SK-N-SH (cell line): ENCODE measurements at regions not wholly inside any gene's neighbourhood (a gene's known extent, or its start where the extent isn't known, plus 50 kb on each side); places are given as distances from the start of the nearest gene placed in this dataset.

Experiments
- CTCF ChIA-PET: fragments of 300-600, 350-600 bp; formaldehyde crosslinking; extraction: SDS; loops from one replicate; lab custom pipeline; 2021; lab: Yijun Ruan, JAX
- POLR2A ChIA-PET: fragments of 350-600 bp; sonication (Branson Sonifier 250); formaldehyde crosslinking; extraction: SDS; loops from one replicate; lab custom pipeline; 2020; ENCODE audit warnings: antibody characterized with exemption, inconsistent platforms; lab: Yijun Ruan, JAX
- DNase-seq: peaks from one replicate; pipeline ENCODE4 v3.0.0; 2012
- H2AFZ ChIP-seq: fragments of 200-600 bp; sonication (generic); 2 replicates; pipeline ENCODE4 v1.8.1; 2016; ENCODE audit warnings: antibody characterized with exemption, mild to moderate bottlenecking, low read depth
- H3F3A ChIP-seq: fragments of 200-600 bp; sonication (generic); replicated peaks from 2 replicates; pipeline ENCODE3; 2016; ENCODE audit warnings: antibody characterized with exemption, mild to moderate bottlenecking; ENCODE audit not compliant: insufficient read depth
- H3K27ac ChIP-seq, 2 experiments: fragments of 200-500 bp in 1 of 2; fragments of 200-600 bp in 1 of 2; sonication (Bioruptor generic) in 1 of 2; sonication (generic), shearing (Covaris generic) in 1 of 2; 2 replicates each; pipeline versions ENCODE4 v1.5.1 to v1.6.1; 2014 to 2016; ENCODE audit warnings: low read depth in 2 of 2, inconsistent platforms in 1 of 2, low read length in 1 of 2, mild to moderate bottlenecking in 1 of 2, mixed read lengths in 1 of 2
- H3K27me3 ChIP-seq: fragments of 200-600 bp; sonication (generic), shearing (Covaris generic); 2 replicates; pipeline ENCODE4 v1.6.1; 2016; ENCODE audit warnings: mixed run types; ENCODE audit not compliant: insufficient read depth
- H3K36me3 ChIP-seq, 2 experiments: fragments of 200-500 bp in 1 of 2; fragments of 200-600 bp in 1 of 2; sonication (Bioruptor generic) in 1 of 2; sonication (generic) in 1 of 2; replicated peaks in 1 of 2; 2 replicates each; pipeline versions ENCODE3 to v1.5.1; 2014 to 2016; ENCODE audit warnings: low read length in 1 of 2, mild to moderate bottlenecking in 1 of 2; ENCODE audit not compliant: insufficient read depth in 2 of 2, control insufficient read depth in 1 of 2
- H3K4me1 ChIP-seq, 2 experiments: fragments of 200-500 bp in 1 of 2; fragments of 200-600 bp in 1 of 2; sonication (Bioruptor generic) in 1 of 2; sonication (generic), shearing (Covaris generic) in 1 of 2; 2 replicates each; pipeline versions ENCODE4 v1.5.1 to v1.6.1; 2014 to 2016; ENCODE audit warnings: low read depth in 1 of 2, low read length in 1 of 2, mixed run types in 1 of 2; ENCODE audit not compliant: insufficient read depth in 2 of 2, control insufficient read depth in 1 of 2
- H3K4me2 ChIP-seq: fragments of 200-600 bp; sonication (generic), shearing (Covaris generic); 2 replicates; pipeline ENCODE4 v1.6.1; 2017; ENCODE audit warnings: mixed run types
- H3K4me3 ChIP-seq, 2 experiments: fragments of 200-500 bp in 1 of 2; fragments of 200-600 bp in 1 of 2; sonication (Bioruptor generic) in 1 of 2; sonication (generic), shearing (Covaris generic) in 1 of 2; 2 replicates each; pipeline versions ENCODE4 v1.5.1 to v1.8.1; 2014 to 2016; ENCODE audit warnings: low read depth in 2 of 2, inconsistent platforms in 1 of 2, low read length in 1 of 2, mild to moderate bottlenecking in 1 of 2, mixed read lengths in 1 of 2, moderate library complexity in 1 of 2
- H3K79me2 ChIP-seq: fragments of 200-600 bp; sonication (generic); 2 replicates; pipeline ENCODE4 v1.8.1; 2017; ENCODE audit warnings: mild to moderate bottlenecking; ENCODE audit not compliant: insufficient read depth
- H3K9ac ChIP-seq: fragments of 200-600 bp; sonication (generic); 2 replicates; pipeline ENCODE4 v1.6.1; 2017; ENCODE audit warnings: mixed run types
- H3K9me2 ChIP-seq: fragments of 200-600 bp; sonication (generic); 2 replicates; pipeline ENCODE4 v1.6.1; 2017; ENCODE audit warnings: mixed run types
- H3K9me3 ChIP-seq: fragments of 200-600 bp; sonication (generic); 2 replicates; pipeline ENCODE4 v1.6.1; 2017; ENCODE audit warnings: mixed run types, mild to moderate bottlenecking, moderate library complexity
- H4K20me1 ChIP-seq: fragments of 200-600 bp; sonication (generic); 2 replicates; pipeline ENCODE4 v1.6.1; 2017; ENCODE audit warnings: mild to moderate bottlenecking, mixed run types; ENCODE audit not compliant: insufficient read depth
- CTCF ChIP-seq: fragments of 200-600 bp; sonication (generic); IDR thresholded peaks from 2 replicates; pipeline ENCODE4 v1.6.1; 2017; ENCODE audit warnings: antibody characterized with exemption, mild to moderate bottlenecking, moderate library complexity
- ELF1 ChIP-seq: IDR thresholded peaks from 2 replicates; pipeline ENCODE4 v1.4.0; 2012
- EP300 ChIP-seq, 2 experiments: IDR thresholded peaks; 2 replicates each; pipeline versions ENCODE4 v1.4.0 to v1.6.1; 2012; ENCODE audit warnings: borderline replicate concordance in 1 of 2, low read depth in 1 of 2, low read length in 1 of 2
- EZH2phosphoT487 ChIP-seq: fragments of 200-600 bp; sonication (generic); IDR thresholded peaks from 2 replicates; pipeline ENCODE4 v1.6.1; 2017; ENCODE audit warnings: low read depth, mixed run types, mild to moderate bottlenecking, antibody characterized with exemption, moderate library complexity, borderline replicate concordance
- FOSL2 ChIP-seq: IDR thresholded peaks from 2 replicates; pipeline ENCODE4 v1.4.0; 2012; ENCODE audit warnings: low read depth, mild to moderate bottlenecking, moderate library complexity, borderline replicate concordance
- GABPA ChIP-seq: IDR thresholded peaks from 2 replicates; pipeline ENCODE4 v1.4.0; 2012; ENCODE audit warnings: low read depth, mild to moderate bottlenecking
- JUND ChIP-seq: IDR thresholded peaks from 2 replicates; pipeline ENCODE4 v1.4.0; 2012
- MAX ChIP-seq: IDR thresholded peaks from 2 replicates; pipeline ENCODE4 v1.4.0; 2012; ENCODE audit warnings: low read depth
- PBX3 ChIP-seq: IDR thresholded peaks from 2 replicates; pipeline ENCODE4; 2012
- REST ChIP-seq: IDR thresholded peaks from 2 replicates; pipeline ENCODE4 v1.6.1; 2012; ENCODE audit warnings: mild to moderate bottlenecking, low read depth, low read length, moderate library complexity
- RFX5 ChIP-seq: IDR thresholded peaks from 2 replicates; pipeline ENCODE4 v1.6.1; 2012; ENCODE audit warnings: mild to moderate bottlenecking, improper control_type of control experiment, low read length
- SIN3A ChIP-seq: IDR thresholded peaks from 2 replicates; pipeline ENCODE4 v1.6.1; 2012; ENCODE audit warnings: low read depth, mild to moderate bottlenecking, low read length, moderate library complexity, borderline replicate concordance
- TCF12 ChIP-seq: IDR thresholded peaks from 2 replicates; pipeline ENCODE4 v1.4.0; 2012
- TEAD4 ChIP-seq: IDR thresholded peaks from 2 replicates; pipeline ENCODE4 v1.4.0; 2012; ENCODE audit warnings: mild to moderate bottlenecking, borderline replicate concordance; ENCODE audit not compliant: insufficient read depth
- USF1 ChIP-seq: IDR thresholded peaks from 2 replicates; pipeline ENCODE4 v1.4.0; 2012; ENCODE audit warnings: low read depth, borderline replicate concordance
- YY1 ChIP-seq: IDR thresholded peaks from 2 replicates; pipeline ENCODE4 v1.4.0; 2012; ENCODE audit warnings: low read depth, mild to moderate bottlenecking

- POLR2A ChIA-PET, result no interaction called here
- no peak overlapping the region for H3K4me2 ChIP-seq
- no peak overlapping the region for H3K4me3 ChIP-seq
- no peaks in the 10 kb centered on the region for H3K9me3 ChIP-seq
- H3K36me3 ChIP-seq, result no peaks in the 10 kb centered on the region
- CTCF ChIA-PET, result interaction anchor here (0.9 kb wide), 1 partner anchor 11 kb away, joined by 3 read pairs; no protein-coding TSS in a partner anchor
- no peaks in the 10 kb centered on the region for H3K4me1 ChIP-seq
- TF ChIP-seq REST (no peak), USF1 (no peak), TEAD4 (no peak), CTCF (no peak), EP300 (IDR thresholded peaks at IDR 0.05; ENCODE audit: borderline replicate concordance in 1 of 2, low read depth in 1 of 2, low read length in 1 of 2) (no peak), GABPA (no peak), MAX (no peak), TCF12 (no peak), EZH2phosphoT487 (no peak), ELF1 (no peak), SIN3A (no peak), YY1 (no peak), PBX3 (no peak), JUND (no peak), FOSL2 (no peak), RFX5 (no peak)
- DNase-seq, result no peak
- no peak overlapping the region for H2AFZ ChIP-seq
- no peaks in the 10 kb centered on the region for H3K27me3 ChIP-seq
- no peak overlapping the region for H3K9ac ChIP-seq
- H3K27ac ChIP-seq, result no peak overlapping the region
- H3K9me2 ChIP-seq, result no peaks in the 10 kb centered on the region
- no peaks in the 10 kb centered on the region for H3F3A ChIP-seq
- H4K20me1 ChIP-seq, result no peaks in the 10 kb centered on the region
- H3K79me2 ChIP-seq, result no peaks in the 10 kb centered on the region
Measured at GRCh38 chr3:27869152-27869551, 147.0 kb upstream of the EOMES start.
